Mononuclear cell (primary cell): ENCODE measurements at regions not wholly inside any gene's neighbourhood (a gene's known extent, or its start where the extent isn't known, plus 50 kb on each side); places are given as distances from the start of the nearest gene placed in this dataset.
"Not testable (repeated sequence)": the region's sequence is repeated elsewhere in the genome, so short reads cannot be mapped to it uniquely, and the experiment has no call there.

Experiments used
- H3K27me3 ChIP-seq: 2 replicates; pipeline ENCODE4 v1.6.0; 2011; ENCODE audit warnings: low read length, control low read depth; ENCODE audit not compliant: insufficient read depth
- H3K4me1 ChIP-seq: 2 replicates; pipeline ENCODE4 v1.5.1; 2011; ENCODE audit warnings: mild to moderate bottlenecking, low read length, control low read depth; ENCODE audit not compliant: insufficient read depth
- H3K4me3 ChIP-seq: 2 replicates; pipeline ENCODE4 v1.5.1; 2011; ENCODE audit warnings: mild to moderate bottlenecking, low read length, moderate library complexity
- H3K9me3 ChIP-seq: 2 replicates; pipeline ENCODE4 v1.5.1; 2011; ENCODE audit warnings: low read depth, mild to moderate bottlenecking, control low read depth, low read length

- Histone ChIP-seq H3K9me3 (no peaks in the 10 kb centered on the region), H3K27me3 (no peaks in the 10 kb centered on the region), H3K4me1 (peaks cover 22% of the 10 kb centered on the region), H3K4me3 (no peak overlapping the region)
Measured at GRCh38 chr2:39487398-39488250, 50.5 kb upstream of the MAP4K3 start.

DNA sequence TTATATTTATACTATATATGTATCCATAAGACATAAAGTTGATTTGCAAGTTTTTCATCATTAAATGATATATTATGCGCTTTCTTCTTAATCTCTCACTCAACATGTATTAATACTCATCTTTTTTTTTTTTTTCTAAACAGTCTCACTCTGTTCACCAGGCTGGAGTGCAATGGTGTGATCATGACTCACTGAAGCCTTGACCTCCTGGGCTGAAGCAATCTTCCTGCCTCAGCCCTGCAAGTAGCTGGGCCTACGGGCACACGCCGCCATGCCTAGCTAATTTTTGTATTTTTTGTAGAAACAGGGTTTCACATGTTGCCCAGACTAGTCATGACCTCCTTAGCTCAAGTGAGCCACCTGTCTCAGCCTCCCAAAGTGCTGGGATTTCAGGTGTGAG lies 51.4 kb upstream of the MAP4K3 start:
- H3K27me3 ChIP-seq = no peaks in the 10 kb centered on the region
- no peaks in the 10 kb centered on the region for H3K9me3 ChIP-seq
- no peak overlapping the region for H3K4me3 ChIP-seq
- peaks cover 21% of the 10 kb centered on the region for H3K4me1 ChIP-seq

- H3K27me3 ChIP-seq = no peaks in the 10 kb centered on the region
- H3K4me1 ChIP-seq = peaks cover 19% of the 10 kb centered on the region
- no peaks in the 10 kb centered on the region for H3K9me3 ChIP-seq
- no peak overlapping the region for H3K4me3 ChIP-seq
Measured at GRCh38 chr2:39490586-39490985, 53.5 kb upstream of the MAP4K3 start.

DNA sequence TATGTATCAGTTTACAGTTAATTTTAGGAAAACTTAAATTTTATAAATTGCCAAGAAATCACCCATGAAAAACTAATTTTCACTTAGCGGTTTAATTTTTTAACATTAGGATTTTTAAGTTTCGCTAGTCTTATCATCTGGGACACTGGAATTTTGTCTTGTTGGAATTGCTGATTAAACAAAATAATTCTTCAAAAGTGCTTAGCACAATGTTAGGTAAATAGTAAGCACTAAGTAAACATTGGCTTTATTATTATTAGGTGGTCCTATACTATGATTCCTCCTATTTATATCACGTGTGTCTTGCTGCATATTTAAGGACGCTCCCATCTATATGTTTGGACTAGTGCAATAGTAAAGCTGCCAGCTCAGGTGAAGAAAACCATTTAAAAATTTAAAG lies 54.6 kb upstream of the MAP4K3 start:
- Histone ChIP-seq H3K27me3 (no peaks in the 10 kb centered on the region), H3K9me3 (no peaks in the 10 kb centered on the region), H3K4me3 (no peak overlapping the region), H3K4me1 (peaks cover 19% of the 10 kb centered on the region)

DNA sequence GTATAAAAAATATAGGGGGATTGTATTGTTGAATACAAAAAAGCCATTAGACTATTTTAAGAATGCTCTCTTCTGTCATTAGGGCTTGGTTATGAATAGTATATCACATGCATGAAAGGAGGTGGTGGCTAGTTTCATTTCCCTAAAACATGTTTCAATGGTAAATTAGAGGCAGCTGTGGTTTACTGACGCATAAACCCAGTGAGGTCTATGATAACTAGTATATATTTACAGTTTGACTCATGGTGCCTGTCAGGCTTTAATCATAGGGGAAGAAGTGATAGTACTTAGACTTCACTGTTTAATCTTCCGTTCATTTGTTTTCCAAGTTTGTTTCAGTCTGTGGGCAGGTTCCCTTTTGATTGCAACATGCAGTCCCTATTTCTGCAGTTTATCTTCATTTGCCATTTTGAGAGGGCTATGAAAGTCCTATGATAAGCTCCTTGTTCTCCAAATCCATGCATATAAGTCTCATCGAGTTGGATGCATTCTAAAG lies 55.1 kb upstream of the MAP4K3 start:
- Histone ChIP-seq H3K4me3 (no peak overlapping the region), H3K9me3 (no peaks in the 10 kb centered on the region), H3K4me1 (peaks cover 19% of the 10 kb centered on the region), H3K27me3 (no peaks in the 10 kb centered on the region)

DNA sequence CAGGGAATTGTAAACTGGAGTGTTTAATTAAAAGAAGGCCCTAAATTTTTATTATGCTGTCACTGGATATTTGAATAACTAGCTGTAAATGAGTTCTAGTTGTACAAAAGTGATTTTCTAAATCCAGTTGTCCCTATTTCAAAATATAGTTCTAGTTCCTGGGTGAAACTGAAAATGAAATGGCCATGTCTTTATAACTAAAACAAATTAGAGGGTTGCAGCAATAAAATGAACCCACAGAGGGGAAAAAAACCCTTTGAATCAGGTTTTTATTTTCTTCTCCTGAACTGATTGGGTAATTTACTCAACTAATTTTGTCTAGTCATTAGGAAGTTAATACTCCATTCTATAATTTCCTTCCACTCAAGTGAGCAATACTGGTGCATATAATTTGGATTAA lies 55.6 kb upstream of the MAP4K3 start:
- Histone ChIP-seq H3K9me3 (no peaks in the 10 kb centered on the region), H3K27me3 (no peaks in the 10 kb centered on the region)

DNA sequence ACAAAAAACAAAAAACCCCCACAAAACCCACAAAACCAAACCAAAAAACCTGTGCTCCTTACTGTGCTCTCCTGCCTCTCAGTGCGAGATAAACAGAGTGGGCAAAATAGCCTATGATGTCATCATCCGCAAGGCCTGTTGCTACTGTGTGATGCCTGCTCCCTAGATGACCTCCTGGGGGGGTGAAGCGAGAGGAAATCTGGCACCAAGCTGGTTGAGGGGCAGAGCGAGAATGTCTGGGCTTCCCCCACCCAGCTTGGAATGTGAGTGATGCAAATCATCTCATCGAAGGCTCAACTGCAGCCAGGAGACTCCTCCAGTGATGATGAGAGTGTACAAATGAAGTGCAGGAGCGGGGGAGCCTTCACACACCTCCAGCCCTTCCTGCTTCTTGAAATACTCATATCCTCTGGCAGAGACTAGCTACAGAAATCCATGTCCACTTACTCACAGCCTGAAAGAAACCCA lies 57.7 kb upstream of the MAP4K3 start:
- H3K27me3 ChIP-seq = no peaks in the 10 kb centered on the region
- no peak overlapping the region for H3K4me3 ChIP-seq
- H3K9me3 ChIP-seq = no peaks in the 10 kb centered on the region
- peaks cover 5% of the 10 kb centered on the region for H3K4me1 ChIP-seq

More for the DNA sequence above, 55.6 kb upstream of the MAP4K3 start:
- peaks cover 18% of the 10 kb centered on the region for H3K4me1 ChIP-seq
- H3K4me3 ChIP-seq = no peak overlapping the region

DNA sequence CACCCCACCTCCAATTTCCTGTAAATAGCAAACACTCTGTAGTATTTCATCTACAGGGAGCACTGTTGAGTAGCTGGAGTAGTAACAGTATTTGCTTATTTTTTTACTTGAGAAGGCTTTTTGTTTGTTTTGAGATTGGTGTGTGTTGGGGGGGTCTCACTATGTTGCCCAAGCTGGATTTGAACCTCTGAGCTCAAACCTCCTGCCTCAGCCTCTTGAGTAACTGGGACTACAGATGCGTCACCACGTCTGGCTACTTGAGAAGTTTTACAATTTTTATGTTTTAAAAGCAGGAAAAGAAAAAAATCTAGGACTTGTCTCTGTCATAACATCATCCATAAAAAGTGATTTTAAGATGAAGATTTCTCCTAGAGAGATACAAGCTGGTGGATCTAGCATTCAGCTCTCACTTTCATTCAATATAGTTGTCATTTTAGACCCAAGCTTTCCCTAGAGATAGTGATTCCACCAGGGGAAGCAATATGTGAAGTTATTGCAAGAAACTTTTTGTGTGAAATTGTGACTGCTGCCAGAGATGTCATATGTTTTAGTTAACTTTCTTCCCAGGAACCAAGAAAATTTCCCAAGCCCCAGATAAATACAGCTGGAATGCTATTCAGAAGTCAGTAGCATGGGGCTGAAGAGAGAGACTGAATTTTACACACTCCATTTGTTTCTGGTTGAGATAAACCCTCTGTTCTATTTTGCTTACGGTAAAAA lies 60.2 kb upstream of the MAP4K3 start:
- Histone ChIP-seq H3K4me3 (no peak overlapping the region), H3K9me3 (no peaks in the 10 kb centered on the region), H3K4me1 (peaks cover 5% of the 10 kb centered on the region), H3K27me3 (no peaks in the 10 kb centered on the region)

DNA sequence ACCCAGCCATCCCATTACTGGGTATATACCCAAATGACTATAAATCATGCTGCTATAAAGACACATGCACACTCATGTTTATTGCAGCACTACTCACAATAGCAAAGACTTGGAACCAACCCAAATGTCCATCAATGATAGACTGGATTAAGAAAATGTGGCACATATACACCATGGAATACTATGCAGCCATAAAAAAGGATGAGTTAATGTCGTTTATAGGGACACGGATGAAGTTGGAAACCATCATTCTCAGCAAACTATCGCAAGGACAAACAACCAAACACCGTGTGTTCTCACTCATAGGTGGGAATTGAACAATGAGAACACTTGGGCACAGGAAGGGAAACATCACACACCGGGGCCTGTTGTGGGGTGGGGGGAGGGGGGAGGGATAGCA lies 61.1 kb upstream of the MAP4K3 start:
- not testable (repeated sequence) for H3K9me3 ChIP-seq, H3K27me3 ChIP-seq

DNA sequence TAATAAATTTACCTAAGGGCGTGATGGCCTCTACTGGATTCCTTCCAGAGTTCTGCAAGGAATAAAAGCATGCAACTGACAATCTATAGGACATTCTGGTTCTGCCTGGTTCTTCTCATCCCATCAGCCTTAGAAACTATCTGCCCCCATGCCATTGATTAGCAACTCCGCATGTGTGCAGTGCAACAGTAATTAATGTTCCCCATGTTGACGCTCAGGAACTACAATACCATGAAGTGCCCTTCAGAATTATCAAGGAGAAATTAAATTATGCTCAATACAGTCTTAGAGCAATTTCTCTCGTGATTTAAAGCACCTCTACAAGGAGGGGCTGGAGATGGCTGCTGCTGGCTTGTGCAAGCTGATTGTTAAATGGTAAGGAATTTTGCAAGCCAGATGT lies 61.7 kb upstream of the MAP4K3 start:
- peaks cover 11% of the 10 kb centered on the region for H3K4me1 ChIP-seq
- no peaks in the 10 kb centered on the region for H3K27me3 ChIP-seq
- H3K4me3 ChIP-seq = no peak overlapping the region
- no peaks in the 10 kb centered on the region for H3K9me3 ChIP-seq

More for the DNA sequence above, 61.1 kb upstream of the MAP4K3 start:
- not testable (repeated sequence) for H3K4me1 ChIP-seq, H3K4me3 ChIP-seq

GRCh38 chr2:39499336-39499735 lies 62.3 kb upstream of the MAP4K3 start:
- Histone ChIP-seq H3K4me3 (no peak overlapping the region), H3K9me3 (no peaks in the 10 kb centered on the region), H3K4me1 (peaks cover 16% of the 10 kb centered on the region), H3K27me3 (no peaks in the 10 kb centered on the region)

DNA sequence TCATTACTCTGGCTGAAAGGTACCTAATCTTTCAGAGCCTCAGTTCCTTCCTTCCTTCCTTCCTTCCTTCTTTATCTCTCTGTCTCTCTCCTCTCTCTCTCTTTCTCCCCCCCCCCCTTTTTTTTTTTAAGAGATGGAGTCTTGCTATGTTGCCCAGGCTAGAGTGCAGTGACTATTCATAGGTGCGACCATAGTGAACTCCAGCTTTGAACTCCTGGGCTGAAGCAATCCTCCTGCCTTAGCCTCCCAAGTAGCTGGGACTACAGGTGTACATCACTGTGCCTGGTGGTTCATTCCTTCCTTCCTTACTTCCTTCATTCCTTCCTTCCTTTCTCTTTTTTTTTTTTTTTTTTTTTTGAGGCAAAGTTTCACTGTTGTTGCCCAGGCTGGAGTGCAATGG lies 64.3 kb upstream of the MAP4K3 start:
- Histone ChIP-seq H3K9me3 (no peaks in the 10 kb centered on the region), H3K27me3 (no peaks in the 10 kb centered on the region), H3K4me3 (no peak overlapping the region), H3K4me1 (peaks cover 18% of the 10 kb centered on the region)

GRCh38 chr2:39503277-39503676 lies 66.2 kb upstream of the MAP4K3 start:
- Histone ChIP-seq H3K9me3 (no peaks in the 10 kb centered on the region), H3K4me3 (no peak overlapping the region), H3K27me3 (no peaks in the 10 kb centered on the region), H3K4me1 (peaks cover 18% of the 10 kb centered on the region)

DNA sequence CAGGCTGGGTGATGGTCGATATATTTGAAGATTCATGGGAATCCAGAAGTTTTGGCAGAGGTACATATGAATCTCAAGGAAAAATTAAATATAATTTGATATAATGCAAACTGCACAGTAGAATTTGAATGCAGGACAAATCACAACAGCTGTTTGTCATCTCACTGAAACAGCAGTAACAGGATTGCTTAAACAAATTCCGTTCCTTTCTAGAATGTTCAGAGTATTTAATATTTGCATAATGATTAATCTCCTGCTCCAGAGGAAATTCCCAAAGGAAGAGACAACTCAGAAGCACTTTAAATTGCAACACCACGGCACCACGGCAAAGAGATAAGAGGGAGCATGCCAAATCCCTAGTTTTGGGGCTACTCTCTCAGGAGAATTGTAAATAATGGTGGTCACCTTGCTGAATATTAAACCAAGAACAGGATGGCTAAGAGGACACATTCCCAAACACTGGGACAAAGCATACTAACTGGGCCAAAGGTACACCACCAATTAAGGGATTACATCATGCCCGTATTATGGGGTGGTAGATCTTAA lies 67.8 kb upstream of the MAP4K3 start:
- Histone ChIP-seq H3K27me3 (no peaks in the 10 kb centered on the region), H3K4me1 (peaks cover 18% of the 10 kb centered on the region), H3K4me3 (no peak overlapping the region), H3K9me3 (no peaks in the 10 kb centered on the region)

DNA sequence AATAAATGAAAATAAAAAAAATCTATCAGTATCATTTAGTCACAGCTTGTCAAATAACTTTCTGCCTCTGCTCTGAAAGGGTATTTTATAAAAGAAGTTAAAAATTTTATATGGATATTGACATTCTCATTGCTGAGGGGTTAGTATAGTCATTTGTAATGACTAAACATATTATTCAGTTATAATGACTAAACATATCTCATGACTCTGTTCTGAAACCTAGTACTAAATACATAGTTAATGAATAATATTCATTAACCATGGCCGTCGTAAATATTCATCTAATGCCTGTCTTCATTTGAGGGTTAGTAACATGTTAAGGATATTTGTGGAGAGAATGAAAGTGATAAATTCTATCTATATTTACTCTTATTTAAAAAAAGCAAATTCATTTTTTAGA lies 69.1 kb upstream of the MAP4K3 start:
- H3K27me3 ChIP-seq = no peaks in the 10 kb centered on the region
- H3K9me3 ChIP-seq = no peaks in the 10 kb centered on the region
- no peak overlapping the region for H3K4me3 ChIP-seq
- H3K4me1 ChIP-seq = peaks cover 18% of the 10 kb centered on the region
